ENCODE measurements at regions not wholly inside any gene's neighbourhood (a gene's known extent, or its start where the extent isn't known, plus 50 kb on each side); places are given as distances from the start of the nearest gene placed in this dataset.

- no peak overlapping the region for H3K27ac ChIP-seq (ENCODE audit: low read length)
- no peaks in the 10 kb centered on the region for H3K79me2 ChIP-seq (ENCODE audit: low read length)
- H3K9me3 ChIP-seq (replicated peaks; ENCODE audit: insufficient read depth, low read length): no peaks in the 10 kb centered on the region
- 0 out of 2 replicates have a peak, but pooled peaks cover 4% of the 10 kb centered on the region for H3K4me1 ChIP-seq (ENCODE audit: low read length)
- H3K4me3 ChIP-seq (ENCODE audit: low read length): no peak overlapping the region
- H3K27me3 ChIP-seq (replicated peaks; ENCODE audit: insufficient read depth, low read length): no peaks in the 10 kb centered on the region
- TF ChIP-seq CTCF (IDR thresholded peaks at IDR 0.05; ENCODE audit: low read length) (no peak), EZH2phosphoT487 (IDR thresholded peaks at IDR 0.05; ENCODE audit: low read length) (no peak), EZH2 (optimal IDR thresholded peaks at IDR 0.05; ENCODE audit: low read depth, low read length) (no peak)
- no peaks in the 10 kb centered on the region for H3K36me3 ChIP-seq (replicated peaks; ENCODE audit: insufficient read depth, low read length)
- no peak overlapping the region for H3K4me2 ChIP-seq (ENCODE audit: low read depth, low read length)
- H3K9me2 ChIP-seq (replicated peaks; ENCODE audit: insufficient read depth, low read length): no peaks in the 10 kb centered on the region
- no peaks in the 10 kb centered on the region for H3F3A ChIP-seq (ENCODE audit: insufficient read depth, low read length)
- no peak overlapping the region for H2AFZ ChIP-seq (ENCODE audit: low read length)
- no peak for DNase-seq
- H3K9ac ChIP-seq (ENCODE audit: low read length): no peak overlapping the region
- no peaks in the 10 kb centered on the region for H4K20me1 ChIP-seq (ENCODE audit: insufficient read depth, low read length)
Measured at GRCh38 chr3:102225005-102225404, 209.8 kb upstream of the ZPLD1 start.

GRCh38 chr3:102225407-102226132, 209.2 kb upstream of the ZPLD1 start:
- DNase-seq: peak; percentile 64
- Histone ChIP-seq H3F3A (ENCODE audit: insufficient read depth, low read length) (no peaks in the 10 kb centered on the region), H4K20me1 (ENCODE audit: insufficient read depth, low read length) (no peaks in the 10 kb centered on the region), H3K27ac (ENCODE audit: low read length) (no peak overlapping the region), H2AFZ (ENCODE audit: low read length) (no peak overlapping the region), H3K79me2 (ENCODE audit: low read length) (no peaks in the 10 kb centered on the region), H3K9ac (ENCODE audit: low read length) (no peak overlapping the region), H3K36me3 (replicated peaks; ENCODE audit: insufficient read depth, low read length) (no peaks in the 10 kb centered on the region), H3K4me1 (ENCODE audit: low read length) (0 out of 2 replicates have a peak, but pooled peaks cover 4% of the 10 kb centered on the region), H3K9me3 (replicated peaks; ENCODE audit: insufficient read depth, low read length) (no peaks in the 10 kb centered on the region), H3K9me2 (replicated peaks; ENCODE audit: insufficient read depth, low read length) (no peaks in the 10 kb centered on the region), H3K4me2 (ENCODE audit: low read depth, low read length) (no peak overlapping the region), H3K4me3 (ENCODE audit: low read length) (no peak overlapping the region), H3K27me3 (replicated peaks; ENCODE audit: insufficient read depth, low read length) (no peaks in the 10 kb centered on the region)
- TF ChIP-seq EZH2phosphoT487 (IDR thresholded peaks at IDR 0.05; ENCODE audit: low read length) (no peak), CTCF (IDR thresholded peaks at IDR 0.05; ENCODE audit: low read length) (peak; percentile 70)

GRCh38 chr3:102226463-102226862, 208.4 kb upstream of the ZPLD1 start:
- H3K4me1 ChIP-seq (ENCODE audit: low read length): 0 out of 2 replicates have a peak, but pooled peaks cover 4% of the 10 kb centered on the region

More at GRCh38 chr3:102226463-102226862, 208.4 kb upstream of the ZPLD1 start:
- H3K27ac ChIP-seq (ENCODE audit: low read length): no peak overlapping the region
- H3F3A ChIP-seq (ENCODE audit: insufficient read depth, low read length): no peaks in the 10 kb centered on the region
- H3K79me2 ChIP-seq (ENCODE audit: low read length): no peaks in the 10 kb centered on the region
- no peaks in the 10 kb centered on the region for H3K27me3 ChIP-seq (replicated peaks; ENCODE audit: insufficient read depth, low read length)
- no peaks in the 10 kb centered on the region for H4K20me1 ChIP-seq (ENCODE audit: insufficient read depth, low read length)
- no peak overlapping the region for H3K4me3 ChIP-seq (ENCODE audit: low read length)
- TF ChIP-seq CTCF (IDR thresholded peaks at IDR 0.05; ENCODE audit: low read length): no peak
- TF ChIP-seq EZH2 (optimal IDR thresholded peaks at IDR 0.05; ENCODE audit: low read depth, low read length): no peak
- TF ChIP-seq EZH2phosphoT487 (IDR thresholded peaks at IDR 0.05; ENCODE audit: low read length): no peak
- DNase-seq: no peak
- no peak overlapping the region for H2AFZ ChIP-seq (ENCODE audit: low read length)
- no peak overlapping the region for H3K9ac ChIP-seq (ENCODE audit: low read length)
- H3K9me3 ChIP-seq (replicated peaks; ENCODE audit: insufficient read depth, low read length): no peaks in the 10 kb centered on the region
- H3K9me2 ChIP-seq (replicated peaks; ENCODE audit: insufficient read depth, low read length): no peaks in the 10 kb centered on the region
- H3K36me3 ChIP-seq (replicated peaks; ENCODE audit: insufficient read depth, low read length): no peaks in the 10 kb centered on the region
- no peak overlapping the region for H3K4me2 ChIP-seq (ENCODE audit: low read depth, low read length)

Data from MM.1S (cell line).